DOHH2 (cell line): ENCODE measurements at regions not wholly inside any gene's neighbourhood (a gene's known extent, or its start where the extent isn't known, plus 50 kb on each side); places are given as distances from the start of the nearest gene placed in this dataset.

ENCODE experiments used
- H3F3A ChIP-seq: fragments of 200-600 bp; sonication (generic), shearing (Covaris generic); 2 replicates; pipeline ENCODE4 v1.6.0; 2016; ENCODE audit warnings: antibody characterized with exemption, mild to moderate bottlenecking; ENCODE audit not compliant: control insufficient read depth, insufficient read depth
- H3K27ac ChIP-seq: fragments of 200-600 bp; sonication (generic); 2 replicates; pipeline ENCODE4 v1.5.1; 2014; ENCODE audit warnings: low read depth, mild to moderate bottlenecking, low read length, moderate library complexity
- H3K27me3 ChIP-seq: fragments of 200-600 bp; sonication (generic); 2 replicates; pipeline ENCODE4 v1.6.1; 2014; ENCODE audit warnings: mild to moderate bottlenecking, low read length, mixed read lengths; ENCODE audit not compliant: control insufficient read depth
- H3K36me3 ChIP-seq: fragments of 200-600 bp; sonication (generic); 2 replicates; pipeline ENCODE4 v1.6.1; 2014; ENCODE audit warnings: mild to moderate bottlenecking, low read length, moderate library complexity, mixed read lengths; ENCODE audit not compliant: control insufficient read depth
- H3K4me1 ChIP-seq: fragments of 200-600 bp; sonication (generic); 2 replicates; pipeline ENCODE4 v1.6.1; 2014; ENCODE audit warnings: mild to moderate bottlenecking, low read length, mixed read lengths; ENCODE audit not compliant: control insufficient read depth
- H3K4me2 ChIP-seq: fragments of 200-600 bp; sonication (generic); 2 replicates; pipeline ENCODE4 v1.6.0; 2014; ENCODE audit warnings: mild to moderate bottlenecking, low read length, moderate library complexity
- H3K4me3 ChIP-seq: fragments of 200-600 bp; sonication (generic); 2 replicates; pipeline ENCODE4 v1.5.1; 2014; ENCODE audit warnings: mild to moderate bottlenecking, low read length, mixed read lengths
- H3K79me2 ChIP-seq: fragments of 200-600 bp; sonication (generic); 2 replicates; pipeline ENCODE4 v1.6.1; 2014; ENCODE audit warnings: mild to moderate bottlenecking, low read length, mixed read lengths; ENCODE audit not compliant: control insufficient read depth
- H3K9me2 ChIP-seq: fragments of 200-600 bp; sonication (generic); replicated peaks from 2 replicates; pipeline ENCODE4 v1.6.1; 2014; ENCODE audit warnings: mild to moderate bottlenecking, low read length, mixed read lengths; ENCODE audit not compliant: control insufficient read depth
- H3K9me3 ChIP-seq: fragments of 200-600 bp; sonication (generic); 2 replicates; pipeline ENCODE4 v1.6.1; 2014; ENCODE audit warnings: antibody characterized with exemption, low read length, mixed read lengths; ENCODE audit not compliant: control insufficient read depth, insufficient read depth
- H4K20me1 ChIP-seq: fragments of 200-600 bp; sonication (generic); 2 replicates; pipeline ENCODE4 v1.6.0; 2014; ENCODE audit warnings: low read depth, mild to moderate bottlenecking, antibody characterized with exemption, low read length, moderate library complexity; ENCODE audit not compliant: control insufficient read depth, insufficient read depth
- EZH2phosphoT487 ChIP-seq: fragments of 200-600 bp; sonication (generic); IDR thresholded peaks from 2 replicates; pipeline ENCODE4 v1.6.1; 2017; ENCODE audit warnings: borderline replicate concordance, mild to moderate bottlenecking, antibody characterized with exemption, low read length, moderate library complexity, mixed read lengths
- TF ChIP-seq, protein P1 (sequence below): fragments of 200-600 bp; sonication (generic); IDR thresholded peaks from one replicate; pipeline ENCODE4 v1.5.1; 2014; ENCODE audit warnings: antibody characterized with exemption, mild to moderate bottlenecking, low read depth, low read length; ENCODE audit not compliant: poor library complexity, severe bottlenecking

- Histone ChIP-seq H3K9me2 (no peaks in the 10 kb centered on the region), H3K9me3 (no peaks in the 10 kb centered on the region), H3K27me3 (no peaks in the 10 kb centered on the region), H3K36me3 (no peaks in the 10 kb centered on the region), H3K4me2 (no peak overlapping the region), H3K27ac (no peak overlapping the region), H3K4me3 (no peak overlapping the region), H3F3A (no peaks in the 10 kb centered on the region), H3K79me2 (no peaks in the 10 kb centered on the region), H3K4me1 (peaks cover 37% of the 10 kb centered on the region), H4K20me1 (no peaks in the 10 kb centered on the region)
- no peak for TF ChIP-seq EZH2phosphoT487
- TF ChIP-seq, protein P1, sequence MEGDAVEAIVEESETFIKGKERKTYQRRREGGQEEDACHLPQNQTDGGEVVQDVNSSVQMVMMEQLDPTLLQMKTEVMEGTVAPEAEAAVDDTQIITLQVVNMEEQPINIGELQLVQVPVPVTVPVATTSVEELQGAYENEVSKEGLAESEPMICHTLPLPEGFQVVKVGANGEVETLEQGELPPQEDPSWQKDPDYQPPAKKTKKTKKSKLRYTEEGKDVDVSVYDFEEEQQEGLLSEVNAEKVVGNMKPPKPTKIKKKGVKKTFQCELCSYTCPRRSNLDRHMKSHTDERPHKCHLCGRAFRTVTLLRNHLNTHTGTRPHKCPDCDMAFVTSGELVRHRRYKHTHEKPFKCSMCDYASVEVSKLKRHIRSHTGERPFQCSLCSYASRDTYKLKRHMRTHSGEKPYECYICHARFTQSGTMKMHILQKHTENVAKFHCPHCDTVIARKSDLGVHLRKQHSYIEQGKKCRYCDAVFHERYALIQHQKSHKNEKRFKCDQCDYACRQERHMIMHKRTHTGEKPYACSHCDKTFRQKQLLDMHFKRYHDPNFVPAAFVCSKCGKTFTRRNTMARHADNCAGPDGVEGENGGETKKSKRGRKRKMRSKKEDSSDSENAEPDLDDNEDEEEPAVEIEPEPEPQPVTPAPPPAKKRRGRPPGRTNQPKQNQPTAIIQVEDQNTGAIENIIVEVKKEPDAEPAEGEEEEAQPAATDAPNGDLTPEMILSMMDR = no peak
Measured at GRCh38 chr9:110008663-110009062, 199.3 kb downstream of the C9orf152 start.

DNA sequence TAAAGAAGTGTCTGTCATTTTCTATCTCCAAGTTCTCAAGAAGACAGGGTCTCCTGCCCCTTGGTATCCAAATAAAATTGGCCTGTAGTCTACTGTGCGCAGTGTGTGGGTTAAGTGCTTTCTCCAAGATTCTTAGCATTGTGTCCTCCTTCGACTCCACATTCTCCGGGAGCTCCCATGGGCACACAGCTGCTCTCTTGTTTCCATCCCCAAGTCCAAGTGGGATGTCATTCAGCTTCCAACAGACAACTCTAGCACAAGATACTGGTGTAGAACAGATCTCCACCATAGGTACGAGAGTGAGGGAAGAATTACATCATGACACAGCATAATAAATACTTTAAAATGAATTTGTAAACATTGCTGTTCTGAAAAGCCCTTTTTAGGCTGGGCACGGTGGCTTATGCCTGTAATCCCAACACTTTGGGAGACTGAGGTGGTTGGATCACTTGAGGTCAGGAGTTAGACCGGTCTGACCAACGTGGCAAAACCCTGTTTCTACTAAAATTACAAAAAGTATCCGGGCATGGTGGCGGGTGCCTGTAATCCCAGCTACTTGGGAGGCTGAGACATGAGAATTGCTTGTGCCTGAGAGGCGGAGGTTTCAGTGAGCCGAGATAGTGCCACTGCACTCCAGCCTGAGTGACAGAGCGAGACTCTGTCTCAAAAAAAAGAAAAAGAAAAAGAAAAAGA lies 196.2 kb downstream of the C9orf152 start:
- TF ChIP-seq EZH2phosphoT487 = no peak
- TF ChIP-seq, protein P1 = no peak
- no peaks in the 10 kb centered on the region for H3K9me2 ChIP-seq

GRCh38 chr9:110013064-110013463 lies 194.9 kb downstream of the C9orf152 start:
- TF ChIP-seq EZH2phosphoT487 = no peak
- TF ChIP-seq, protein P1 = no peak

More for the DNA sequence above, 196.2 kb downstream of the C9orf152 start:
- Histone ChIP-seq H3K4me1 (peaks cover 20% of the 10 kb centered on the region), H3K27ac (no peak overlapping the region), H3K4me2 (no peak overlapping the region), H4K20me1 (no peaks in the 10 kb centered on the region), H3K36me3 (no peaks in the 10 kb centered on the region), H3F3A (no peaks in the 10 kb centered on the region), H3K9me3 (no peaks in the 10 kb centered on the region), H3K4me3 (no peak overlapping the region), H3K79me2 (no peaks in the 10 kb centered on the region), H3K27me3 (no peaks in the 10 kb centered on the region)

More at GRCh38 chr9:110013064-110013463, 194.9 kb downstream of the C9orf152 start:
- H3K4me1 ChIP-seq = peaks cover 8% of the 10 kb centered on the region
- H3K4me2 ChIP-seq = no peak overlapping the region
- no peaks in the 10 kb centered on the region for H4K20me1 ChIP-seq
- H3K36me3 ChIP-seq = no peaks in the 10 kb centered on the region
- H3K9me3 ChIP-seq = no peaks in the 10 kb centered on the region
- H3K79me2 ChIP-seq = no peaks in the 10 kb centered on the region
- H3K27ac ChIP-seq = no peak overlapping the region
- H3F3A ChIP-seq = no peaks in the 10 kb centered on the region
- H3K9me2 ChIP-seq = no peaks in the 10 kb centered on the region
- H3K4me3 ChIP-seq = no peak overlapping the region
- H3K27me3 ChIP-seq = no peaks in the 10 kb centered on the region
